ENCODE measurements at regions not wholly inside any gene's neighbourhood (a gene's known extent, or its start where the extent isn't known, plus 50 kb on each side); places are given as distances from the start of the nearest gene placed in this dataset.

DNA sequence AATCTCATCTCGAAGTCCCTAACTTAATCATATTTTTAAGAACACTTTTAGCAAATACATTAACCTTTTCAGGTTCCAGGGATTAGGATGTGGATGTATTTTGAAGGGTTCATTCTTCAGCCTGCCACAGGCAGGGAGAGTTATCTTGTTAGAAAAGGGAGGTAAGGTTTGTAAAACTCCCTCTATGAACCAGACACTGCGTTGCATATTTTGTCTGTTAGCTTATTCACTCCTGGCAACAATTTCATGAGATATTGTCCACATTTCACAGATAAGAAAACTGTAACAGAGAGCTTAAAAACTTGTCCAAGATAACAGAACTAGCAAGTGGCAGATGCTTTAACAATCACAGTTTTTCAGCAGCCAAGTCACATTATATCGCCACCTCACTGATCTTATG lies 155.4 kb downstream of the DIPK2A start:
- WGBS = 90% methylated on average over 3 of the region's 3 CpGs
- H3K4me1 ChIP-seq (ENCODE audit: control insufficient read depth in 4 of 4, insufficient read depth in 4 of 4, low read length in 3 of 4) = no peaks in the 10 kb centered on the region
- H3K27ac ChIP-seq (ENCODE audit: low read depth in 1 of 2, low read length in 2 of 2) = no peak overlapping the region
- no peaks in the 10 kb centered on the region for H3K27me3 ChIP-seq (ENCODE audit: control insufficient read depth in 4 of 4, insufficient read depth in 4 of 4, low read length in 3 of 4)
- no peaks in the 10 kb centered on the region for H3K36me3 ChIP-seq (ENCODE audit: control insufficient read depth in 4 of 4, insufficient read depth in 3 of 4, low read depth in 1 of 4, low read length in 3 of 4)
- no peak for DNase-seq (ENCODE audit: low spot score)
- no peak overlapping the region for H3K9ac ChIP-seq (ENCODE audit: low read depth in 1 of 2, low read length in 2 of 2)
- H3K4me3 ChIP-seq (ENCODE audit: low read depth in 1 of 3, low read length in 3 of 3) = no peak overlapping the region
- TF ChIP-seq SP1 (IDR thresholded peaks at IDR 0.05) = no peak
- TF ChIP-seq TAF1 (conservative IDR thresholded peaks at IDR 0.05) = no peak
- no peaks in the 10 kb centered on the region for H3K9me3 ChIP-seq (ENCODE audit: control insufficient read depth in 4 of 4, low read length in 3 of 4)

DNA sequence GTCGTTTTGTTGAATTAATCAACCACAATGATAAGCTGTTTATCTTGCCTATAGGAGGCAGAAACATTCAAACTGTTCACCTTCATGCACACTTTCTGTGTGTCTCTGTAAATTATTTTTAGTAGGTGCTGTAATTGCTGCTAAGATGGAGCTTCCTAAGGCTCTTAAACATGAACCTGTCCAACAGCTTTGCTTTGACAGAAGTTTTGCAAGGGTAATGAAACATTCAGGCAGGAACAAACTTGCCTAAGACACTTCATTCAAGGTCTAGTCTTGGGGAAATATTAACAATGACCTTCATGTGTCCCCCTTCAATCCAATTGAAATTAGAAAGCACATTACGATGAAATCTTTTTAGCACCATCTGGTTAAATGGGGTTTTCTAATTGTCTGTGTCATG lies 156.1 kb downstream of the DIPK2A start:
- Histone ChIP-seq H3K9ac (ENCODE audit: low read depth in 1 of 2, low read length in 2 of 2) (no peak overlapping the region), H3K4me1 (ENCODE audit: control insufficient read depth in 4 of 4, insufficient read depth in 4 of 4, low read length in 3 of 4) (no peaks in the 10 kb centered on the region), H3K4me3 (ENCODE audit: low read depth in 1 of 3, low read length in 3 of 3) (no peak overlapping the region), H3K27ac (ENCODE audit: low read depth in 1 of 2, low read length in 2 of 2) (no peak overlapping the region), H3K9me3 (ENCODE audit: control insufficient read depth in 4 of 4, low read length in 3 of 4) (no peaks in the 10 kb centered on the region), H3K27me3 (ENCODE audit: control insufficient read depth in 4 of 4, insufficient read depth in 4 of 4, low read length in 3 of 4) (no peaks in the 10 kb centered on the region), H3K36me3 (ENCODE audit: control insufficient read depth in 4 of 4, insufficient read depth in 3 of 4, low read depth in 1 of 4, low read length in 3 of 4) (no peaks in the 10 kb centered on the region)
- TF ChIP-seq EGR1 (IDR thresholded peaks at IDR 0.05; ENCODE audit: low read depth in 2 of 2) = no peak
- TF ChIP-seq, protein P1, sequence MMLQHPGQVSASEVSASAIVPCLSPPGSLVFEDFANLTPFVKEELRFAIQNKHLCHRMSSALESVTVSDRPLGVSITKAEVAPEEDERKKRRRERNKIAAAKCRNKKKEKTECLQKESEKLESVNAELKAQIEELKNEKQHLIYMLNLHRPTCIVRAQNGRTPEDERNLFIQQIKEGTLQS (IDR thresholded peaks at IDR 0.05) = no peak
- no peak for TF ChIP-seq GABPA (IDR thresholded peaks at IDR 0.05 in 1 of 2, conservative IDR thresholded peaks at IDR 0.05 in 1 of 2)
- TF ChIP-seq, protein P2, sequence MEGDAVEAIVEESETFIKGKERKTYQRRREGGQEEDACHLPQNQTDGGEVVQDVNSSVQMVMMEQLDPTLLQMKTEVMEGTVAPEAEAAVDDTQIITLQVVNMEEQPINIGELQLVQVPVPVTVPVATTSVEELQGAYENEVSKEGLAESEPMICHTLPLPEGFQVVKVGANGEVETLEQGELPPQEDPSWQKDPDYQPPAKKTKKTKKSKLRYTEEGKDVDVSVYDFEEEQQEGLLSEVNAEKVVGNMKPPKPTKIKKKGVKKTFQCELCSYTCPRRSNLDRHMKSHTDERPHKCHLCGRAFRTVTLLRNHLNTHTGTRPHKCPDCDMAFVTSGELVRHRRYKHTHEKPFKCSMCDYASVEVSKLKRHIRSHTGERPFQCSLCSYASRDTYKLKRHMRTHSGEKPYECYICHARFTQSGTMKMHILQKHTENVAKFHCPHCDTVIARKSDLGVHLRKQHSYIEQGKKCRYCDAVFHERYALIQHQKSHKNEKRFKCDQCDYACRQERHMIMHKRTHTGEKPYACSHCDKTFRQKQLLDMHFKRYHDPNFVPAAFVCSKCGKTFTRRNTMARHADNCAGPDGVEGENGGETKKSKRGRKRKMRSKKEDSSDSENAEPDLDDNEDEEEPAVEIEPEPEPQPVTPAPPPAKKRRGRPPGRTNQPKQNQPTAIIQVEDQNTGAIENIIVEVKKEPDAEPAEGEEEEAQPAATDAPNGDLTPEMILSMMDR (IDR thresholded peaks at IDR 0.05; ENCODE audit: low read depth, low read length, missing input control) = no peak
- TF ChIP-seq RAD21 (IDR thresholded peaks at IDR 0.05) = no peak
- TF ChIP-seq, protein P3, sequence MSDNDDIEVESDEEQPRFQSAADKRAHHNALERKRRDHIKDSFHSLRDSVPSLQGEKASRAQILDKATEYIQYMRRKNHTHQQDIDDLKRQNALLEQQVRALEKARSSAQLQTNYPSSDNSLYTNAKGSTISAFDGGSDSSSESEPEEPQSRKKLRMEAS (IDR thresholded peaks at IDR 0.05) = no peak
- no peak for TF ChIP-seq HNF4A (conservative IDR thresholded peaks at IDR 0.05)
- TF ChIP-seq, protein P4, sequence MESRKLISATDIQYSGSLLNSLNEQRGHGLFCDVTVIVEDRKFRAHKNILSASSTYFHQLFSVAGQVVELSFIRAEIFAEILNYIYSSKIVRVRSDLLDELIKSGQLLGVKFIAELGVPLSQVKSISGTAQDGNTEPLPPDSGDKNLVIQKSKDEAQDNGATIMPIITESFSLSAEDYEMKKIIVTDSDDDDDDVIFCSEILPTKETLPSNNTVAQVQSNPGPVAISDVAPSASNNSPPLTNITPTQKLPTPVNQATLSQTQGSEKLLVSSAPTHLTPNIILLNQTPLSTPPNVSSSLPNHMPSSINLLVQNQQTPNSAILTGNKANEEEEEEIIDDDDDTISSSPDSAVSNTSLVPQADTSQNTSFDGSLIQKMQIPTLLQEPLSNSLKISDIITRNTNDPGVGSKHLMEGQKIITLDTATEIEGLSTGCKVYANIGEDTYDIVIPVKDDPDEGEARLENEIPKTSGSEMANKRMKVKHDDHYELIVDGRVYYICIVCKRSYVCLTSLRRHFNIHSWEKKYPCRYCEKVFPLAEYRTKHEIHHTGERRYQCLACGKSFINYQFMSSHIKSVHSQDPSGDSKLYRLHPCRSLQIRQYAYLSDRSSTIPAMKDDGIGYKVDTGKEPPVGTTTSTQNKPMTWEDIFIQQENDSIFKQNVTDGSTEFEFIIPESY (IDR thresholded peaks at IDR 0.05) = no peak
- TF ChIP-seq RXRA (IDR thresholded peaks at IDR 0.05) = no peak
- no peak for TF ChIP-seq TAF1 (conservative IDR thresholded peaks at IDR 0.05)
- no peak for TF ChIP-seq FOXA1 (IDR thresholded peaks at IDR 0.05)
- 88% methylated on average over 2 of the region's 2 CpGs for WGBS
- no peak for DNase-seq (ENCODE audit: low spot score)

DNA sequence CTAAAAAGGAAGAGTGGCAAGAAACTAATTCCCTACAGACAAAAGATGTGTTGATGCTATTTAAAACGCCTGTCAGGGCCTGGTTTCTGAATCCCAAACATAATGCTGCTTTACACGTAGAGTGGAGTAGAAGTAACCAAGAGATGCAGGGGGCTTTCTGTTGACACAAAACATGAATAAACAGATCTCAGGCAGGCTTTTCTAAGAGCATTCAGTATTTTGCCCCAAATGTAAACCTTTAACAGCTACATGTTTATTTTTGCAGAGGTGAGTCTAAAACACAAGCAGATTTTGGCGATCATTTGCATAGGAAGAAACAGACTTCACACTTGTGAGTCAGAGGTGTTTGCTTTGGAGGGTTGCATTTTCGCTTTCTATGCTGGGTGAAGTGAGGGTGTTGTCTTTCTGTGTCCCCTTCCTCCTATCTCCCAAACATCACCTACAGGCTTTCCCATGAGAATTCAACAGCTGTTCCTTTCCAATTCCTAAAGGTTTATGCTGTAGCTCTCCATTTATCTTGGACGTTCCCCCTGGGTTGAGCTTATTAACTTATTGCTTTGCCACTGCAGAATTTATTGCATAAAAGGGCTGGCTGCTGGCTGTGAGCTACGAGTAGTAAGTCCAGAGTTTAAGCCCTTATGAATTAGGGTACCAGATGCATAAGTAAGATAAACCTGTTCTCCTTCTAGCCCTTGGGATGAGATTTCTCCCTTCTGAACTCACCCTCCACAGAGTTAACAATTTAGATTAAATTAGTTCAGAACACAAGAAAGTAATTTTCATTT lies 156.7 kb downstream of the DIPK2A start:
- no peak for DNase-seq (ENCODE audit: low spot score)
- no peak overlapping the region for H3K9ac ChIP-seq (ENCODE audit: low read depth in 1 of 2, low read length in 2 of 2)
- no peaks in the 10 kb centered on the region for H3K27me3 ChIP-seq (ENCODE audit: control insufficient read depth in 4 of 4, insufficient read depth in 4 of 4, low read length in 3 of 4)
- H3K27ac ChIP-seq (ENCODE audit: low read depth in 1 of 2, low read length in 2 of 2) = no peak overlapping the region
- 73% methylated on average over 6 of the region's 6 CpGs for WGBS
- H3K36me3 ChIP-seq (ENCODE audit: control insufficient read depth in 4 of 4, insufficient read depth in 3 of 4, low read depth in 1 of 4, low read length in 3 of 4) = no peaks in the 10 kb centered on the region
- H3K9me3 ChIP-seq (ENCODE audit: control insufficient read depth in 4 of 4, low read length in 3 of 4) = no peaks in the 10 kb centered on the region
- H3K4me3 ChIP-seq (ENCODE audit: low read depth in 1 of 3, low read length in 3 of 3) = no peak overlapping the region
- no peaks in the 10 kb centered on the region for H3K4me1 ChIP-seq (ENCODE audit: control insufficient read depth in 4 of 4, insufficient read depth in 4 of 4, low read length in 3 of 4)
- TF ChIP-seq, protein P3 (IDR thresholded peaks at IDR 0.05) = no peak
- TF ChIP-seq EGR1 (IDR thresholded peaks at IDR 0.05; ENCODE audit: low read depth in 2 of 2) (no peak), HNF4A (conservative IDR thresholded peaks at IDR 0.05) (no peak), JUND (IDR thresholded peaks at IDR 0.05) (no peak), FOXA2 (IDR thresholded peaks at IDR 0.05) (no peak)
- TF ChIP-seq, protein P4 (IDR thresholded peaks at IDR 0.05) = no peak
- TF ChIP-seq, protein P2 (IDR thresholded peaks at IDR 0.05; ENCODE audit: low read depth, low read length, missing input control) = no peak
